GM12873 (cell line): ENCODE measurements at regions not wholly inside any gene's neighbourhood (a gene's known extent, or its start where the extent isn't known, plus 50 kb on each side); places are given as distances from the start of the nearest gene placed in this dataset.

ENCODE experiments used
- TF ChIP-seq, protein P1 (sequence below): IDR thresholded peaks from 2 replicates; pipeline ENCODE4 v1.5.1; 2012; ENCODE audit warnings: low read depth, mild to moderate bottlenecking, moderate library complexity, low read length, control low read depth; ENCODE audit not compliant: insufficient read depth; ENCODE audit errors: missing control alignments

- TF ChIP-seq, protein P1, sequence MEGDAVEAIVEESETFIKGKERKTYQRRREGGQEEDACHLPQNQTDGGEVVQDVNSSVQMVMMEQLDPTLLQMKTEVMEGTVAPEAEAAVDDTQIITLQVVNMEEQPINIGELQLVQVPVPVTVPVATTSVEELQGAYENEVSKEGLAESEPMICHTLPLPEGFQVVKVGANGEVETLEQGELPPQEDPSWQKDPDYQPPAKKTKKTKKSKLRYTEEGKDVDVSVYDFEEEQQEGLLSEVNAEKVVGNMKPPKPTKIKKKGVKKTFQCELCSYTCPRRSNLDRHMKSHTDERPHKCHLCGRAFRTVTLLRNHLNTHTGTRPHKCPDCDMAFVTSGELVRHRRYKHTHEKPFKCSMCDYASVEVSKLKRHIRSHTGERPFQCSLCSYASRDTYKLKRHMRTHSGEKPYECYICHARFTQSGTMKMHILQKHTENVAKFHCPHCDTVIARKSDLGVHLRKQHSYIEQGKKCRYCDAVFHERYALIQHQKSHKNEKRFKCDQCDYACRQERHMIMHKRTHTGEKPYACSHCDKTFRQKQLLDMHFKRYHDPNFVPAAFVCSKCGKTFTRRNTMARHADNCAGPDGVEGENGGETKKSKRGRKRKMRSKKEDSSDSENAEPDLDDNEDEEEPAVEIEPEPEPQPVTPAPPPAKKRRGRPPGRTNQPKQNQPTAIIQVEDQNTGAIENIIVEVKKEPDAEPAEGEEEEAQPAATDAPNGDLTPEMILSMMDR, result no peak
These were observed 1314.5 kb upstream of the MIR17HG start for GRCh38 chr13:90032841-90033493.

DNA sequence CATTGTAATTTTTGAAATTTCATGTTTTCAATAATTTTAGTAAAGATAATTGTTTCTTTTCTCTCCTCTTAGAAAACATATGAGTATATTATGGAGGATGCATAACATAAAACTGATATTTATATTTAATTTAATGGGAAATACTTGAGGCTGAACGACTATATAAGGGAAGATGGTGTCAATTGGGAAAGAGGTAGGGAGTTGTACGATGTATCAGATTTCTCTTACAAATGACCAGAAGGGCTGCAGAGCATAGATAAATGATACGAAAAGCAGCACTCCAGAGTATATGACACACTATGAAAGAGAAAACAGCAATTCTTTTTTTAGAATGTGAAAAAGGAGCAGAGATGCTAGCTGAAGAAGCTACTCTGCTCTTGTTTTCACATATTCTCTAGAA is 1308.0 kb upstream of the MIR17HG start:
- TF ChIP-seq, protein P1, result no peak

DNA sequence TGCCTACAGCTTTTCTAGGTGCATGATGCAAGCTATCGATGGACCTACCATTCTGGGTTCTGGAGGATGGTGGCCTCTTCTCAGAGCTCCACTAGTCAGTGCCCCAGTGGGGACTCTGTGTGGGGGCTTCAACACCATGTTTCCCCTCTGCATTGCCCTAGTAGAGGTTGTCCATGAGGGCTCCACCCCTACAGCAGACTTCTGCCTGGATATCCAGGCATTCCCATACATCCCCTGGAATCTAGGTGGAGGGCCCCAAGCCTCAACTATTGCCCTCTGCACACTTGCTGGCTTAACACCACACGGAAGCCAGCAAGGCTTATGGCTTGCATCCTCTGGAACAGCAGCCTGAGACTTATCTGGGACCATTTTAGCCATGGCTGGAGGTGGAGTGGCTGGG is 1299.9 kb upstream of the MIR17HG start:
- TF ChIP-seq, protein P1, result no peak

DNA sequence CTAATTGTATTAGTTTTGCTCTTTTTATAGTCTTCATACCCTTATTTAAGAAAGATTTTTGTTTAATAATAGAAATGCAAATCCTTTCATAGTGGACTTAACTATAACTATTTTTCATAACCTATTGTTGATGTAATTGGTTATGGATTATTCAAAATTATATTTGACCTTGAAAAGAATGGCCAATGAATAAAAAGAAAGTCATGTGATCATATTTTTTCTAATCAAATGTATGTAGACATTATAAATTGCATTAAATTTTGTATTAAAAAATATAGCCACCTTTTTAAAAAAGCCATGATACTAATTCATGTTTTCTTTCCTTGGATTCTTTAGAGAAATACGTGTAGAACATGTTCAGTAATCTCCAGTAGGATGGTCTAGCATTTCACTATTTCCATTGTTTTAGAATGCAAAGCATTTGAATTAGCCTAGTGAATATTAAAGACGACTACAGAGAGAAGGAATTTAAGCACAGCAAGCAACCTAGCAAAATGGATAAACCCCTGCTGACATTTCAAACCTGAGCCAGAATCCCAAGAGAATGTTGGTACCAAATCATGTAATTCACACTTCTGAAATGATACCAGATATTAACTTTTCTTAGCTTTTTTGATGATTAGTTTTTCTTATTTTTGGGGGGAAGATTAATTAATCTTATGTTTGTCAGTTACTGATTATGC is 1297.4 kb upstream of the MIR17HG start:
- TF ChIP-seq, protein P1, result no peak

GRCh38 chr13:90055121-90055520 is 1292.4 kb upstream of the MIR17HG start:
- TF ChIP-seq, protein P1, result no peak

GRCh38 chr13:90055760-90056159 is 1291.7 kb upstream of the MIR17HG start:
- TF ChIP-seq, protein P1, result no peak

GRCh38 chr13:90068658-90069057 is 1278.8 kb upstream of the MIR17HG start:
- TF ChIP-seq, protein P1, result no peak
